KMS-11 (cell line): ENCODE measurements at regions not wholly inside any gene's neighbourhood (a gene's known extent, or its start where the extent isn't known, plus 50 kb on each side); places are given as distances from the start of the nearest gene placed in this dataset.

Experiments used
- H2AFZ ChIP-seq: fragments of 200-600 bp; sonication (generic); 2 replicates; pipeline ENCODE4 v1.6.1; 2016; ENCODE audit warnings: antibody characterized with exemption, mixed run types, low read depth
- H3K27ac ChIP-seq: fragments of 200-600 bp; sonication (generic); 2 replicates; pipeline ENCODE4 v1.6.1; 2016; ENCODE audit warnings: mild to moderate bottlenecking, mixed run types
- H3K27me3 ChIP-seq: fragments of 200-600 bp; sonication (generic); 2 replicates; pipeline ENCODE4 v1.6.1; 2017; ENCODE audit warnings: mild to moderate bottlenecking, low read depth, mixed run types, moderate library complexity; ENCODE audit not compliant: insufficient read depth
- H3K36me3 ChIP-seq: fragments of 200-600 bp; sonication (generic); 2 replicates; pipeline ENCODE4 v1.6.1; 2017; ENCODE audit warnings: mild to moderate bottlenecking, mixed run types; ENCODE audit not compliant: insufficient read depth
- H3K4me1 ChIP-seq: fragments of 200-600 bp; sonication (generic); 2 replicates; pipeline ENCODE4 v1.6.1; 2016; ENCODE audit warnings: mild to moderate bottlenecking, low read depth, mixed run types; ENCODE audit not compliant: poor library complexity, severe bottlenecking
- H3K4me2 ChIP-seq: fragments of 200-600 bp; sonication (generic); 2 replicates; pipeline ENCODE4 v1.7.0; 2016; ENCODE audit warnings: mild to moderate bottlenecking, mixed run types
- H3K4me3 ChIP-seq: fragments of 200-600 bp; sonication (generic); IDR thresholded peaks from 2 replicates; pipeline ENCODE4 v1.6.1; 2017; ENCODE audit warnings: low read depth, low read length, mixed read lengths; ENCODE audit not compliant: insufficient read depth
- H3K79me2 ChIP-seq: fragments of 200-600 bp; sonication (generic); 2 replicates; pipeline ENCODE4 v1.6.1; 2016; ENCODE audit warnings: low read depth, mixed run types; ENCODE audit not compliant: insufficient read depth
- H3K9ac ChIP-seq: fragments of 200-600 bp; sonication (generic); 2 replicates; pipeline ENCODE4 v1.6.1; 2016; ENCODE audit warnings: mild to moderate bottlenecking, mixed run types
- H4K20me1 ChIP-seq: fragments of 200-600 bp; sonication (generic); 2 replicates; pipeline ENCODE4 v1.6.1; 2016; ENCODE audit warnings: mild to moderate bottlenecking, mixed run types; ENCODE audit not compliant: insufficient read depth
- TF ChIP-seq, protein P1 (sequence below): fragments of 200-600 bp; sonication (generic); conservative IDR thresholded peaks from 2 replicates; pipeline ENCODE4 v1.6.1; 2017; ENCODE audit warnings: low read depth, mild to moderate bottlenecking, antibody characterized with exemption, low read length, moderate library complexity, mixed read lengths

DNA sequence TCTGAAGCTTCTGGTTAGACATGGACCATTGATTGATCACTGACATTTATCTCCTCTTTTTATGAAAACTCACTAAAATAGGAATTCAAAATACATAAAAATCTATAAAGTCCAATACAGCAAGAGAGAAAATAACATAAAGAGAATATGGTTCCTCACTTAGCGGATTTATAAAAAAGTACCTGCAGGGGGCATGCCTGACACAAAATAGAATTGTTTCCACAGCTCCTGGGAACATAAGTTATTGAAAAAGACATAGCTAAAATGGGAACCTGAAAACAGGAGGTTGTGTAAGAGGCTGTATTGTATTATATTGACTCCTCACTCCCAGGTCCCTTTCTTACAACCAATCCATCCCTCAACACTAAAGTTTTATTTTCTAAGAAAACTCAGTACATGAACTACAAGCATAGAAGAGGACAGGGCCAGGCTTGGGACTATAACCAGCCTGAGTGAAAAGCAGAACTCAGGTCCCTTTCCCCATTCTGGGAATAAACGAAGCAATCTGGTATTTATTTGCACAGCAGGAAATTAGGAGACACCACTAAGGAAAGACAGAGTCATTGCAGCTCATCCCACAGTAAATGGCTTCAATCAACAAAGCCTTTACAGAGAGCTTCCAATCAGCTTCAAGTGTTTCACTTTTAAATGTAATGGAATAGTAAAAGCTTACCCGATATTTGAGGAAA lies 121.1 kb upstream of the NDST4 start:
- Histone ChIP-seq H3K27ac (no peak overlapping the region), H3K4me1 (peaks cover 59% of the 10 kb centered on the region), H3K9ac (no peak overlapping the region)

DNA sequence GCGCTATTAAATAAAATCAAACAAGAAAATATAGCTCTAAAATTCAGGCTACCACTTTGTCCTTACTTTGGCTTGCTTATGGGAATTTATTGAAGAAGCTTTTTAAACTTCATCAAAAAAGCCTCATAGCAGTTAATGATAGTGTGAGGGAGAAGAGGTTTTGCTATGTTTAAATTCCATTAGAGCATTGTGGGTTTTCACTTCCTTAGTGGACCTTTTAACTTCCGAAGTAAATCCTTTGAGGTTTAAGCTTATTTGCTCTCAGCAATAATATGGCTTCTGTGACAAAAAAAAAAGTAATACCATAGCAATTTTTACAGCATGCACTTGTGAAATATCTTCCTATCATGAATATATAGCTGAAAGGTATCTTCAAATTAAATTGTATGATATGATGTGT lies 120.2 kb upstream of the NDST4 start:
- Histone ChIP-seq H3K27me3 (no peaks in the 10 kb centered on the region), H3K4me3 (no peak overlapping the region), H3K79me2 (no peaks in the 10 kb centered on the region), H2AFZ (no peak overlapping the region), H3K4me2 (peak overlapping the region; percentile 26; the same call in 1 of the 2 replicates), H3K27ac (no peak overlapping the region), H4K20me1 (no peaks in the 10 kb centered on the region), H3K36me3 (no peaks in the 10 kb centered on the region), H3K4me1 (peaks cover 69% of the 10 kb centered on the region), H3K9ac (no peak overlapping the region)
- TF ChIP-seq, protein P1, sequence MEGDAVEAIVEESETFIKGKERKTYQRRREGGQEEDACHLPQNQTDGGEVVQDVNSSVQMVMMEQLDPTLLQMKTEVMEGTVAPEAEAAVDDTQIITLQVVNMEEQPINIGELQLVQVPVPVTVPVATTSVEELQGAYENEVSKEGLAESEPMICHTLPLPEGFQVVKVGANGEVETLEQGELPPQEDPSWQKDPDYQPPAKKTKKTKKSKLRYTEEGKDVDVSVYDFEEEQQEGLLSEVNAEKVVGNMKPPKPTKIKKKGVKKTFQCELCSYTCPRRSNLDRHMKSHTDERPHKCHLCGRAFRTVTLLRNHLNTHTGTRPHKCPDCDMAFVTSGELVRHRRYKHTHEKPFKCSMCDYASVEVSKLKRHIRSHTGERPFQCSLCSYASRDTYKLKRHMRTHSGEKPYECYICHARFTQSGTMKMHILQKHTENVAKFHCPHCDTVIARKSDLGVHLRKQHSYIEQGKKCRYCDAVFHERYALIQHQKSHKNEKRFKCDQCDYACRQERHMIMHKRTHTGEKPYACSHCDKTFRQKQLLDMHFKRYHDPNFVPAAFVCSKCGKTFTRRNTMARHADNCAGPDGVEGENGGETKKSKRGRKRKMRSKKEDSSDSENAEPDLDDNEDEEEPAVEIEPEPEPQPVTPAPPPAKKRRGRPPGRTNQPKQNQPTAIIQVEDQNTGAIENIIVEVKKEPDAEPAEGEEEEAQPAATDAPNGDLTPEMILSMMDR = no peak

More for the DNA sequence above, 121.1 kb upstream of the NDST4 start:
- Histone ChIP-seq H4K20me1 (no peaks in the 10 kb centered on the region), H3K36me3 (no peaks in the 10 kb centered on the region), H3K27me3 (no peaks in the 10 kb centered on the region), H3K79me2 (no peaks in the 10 kb centered on the region), H3K4me2 (no peak overlapping the region), H2AFZ (no peak overlapping the region), H3K4me3 (no peak overlapping the region)
- TF ChIP-seq, protein P1 = peak; percentile 63

DNA sequence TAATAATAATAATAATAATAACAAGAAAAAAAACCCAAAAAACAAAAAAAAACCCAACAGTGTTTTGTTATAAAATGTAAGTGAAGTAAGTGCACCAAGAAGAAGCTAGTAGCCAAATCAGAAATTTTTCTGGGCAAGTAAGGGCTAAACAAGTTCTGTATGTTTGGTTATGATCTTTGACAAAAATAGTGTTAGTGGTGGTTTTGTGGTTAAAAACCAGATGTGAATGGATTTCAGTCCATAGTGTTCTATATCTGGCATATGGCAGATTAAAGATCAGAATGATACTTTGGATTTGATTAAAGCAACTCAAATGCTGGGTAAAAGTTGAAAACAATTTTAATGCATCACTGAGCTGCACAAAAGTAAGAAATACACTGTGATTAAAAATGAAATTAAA lies 116.5 kb upstream of the NDST4 start:
- TF ChIP-seq, protein P1 = no peak
- Histone ChIP-seq H3K27me3 (no peaks in the 10 kb centered on the region), H3K9ac (no peak overlapping the region; the same call in 1 of the 2 replicates), H3K4me2 (peak overlapping the region; percentile 72), H3K4me3 (no peak overlapping the region), H2AFZ (peak overlapping the region; percentile 45; the same call in 1 of the 2 replicates), H3K4me1 (peaks cover 70% of the 10 kb centered on the region), H3K36me3 (no peaks in the 10 kb centered on the region), H3K79me2 (no peaks in the 10 kb centered on the region), H4K20me1 (no peaks in the 10 kb centered on the region), H3K27ac (peak overlapping the region; percentile 52)

DNA sequence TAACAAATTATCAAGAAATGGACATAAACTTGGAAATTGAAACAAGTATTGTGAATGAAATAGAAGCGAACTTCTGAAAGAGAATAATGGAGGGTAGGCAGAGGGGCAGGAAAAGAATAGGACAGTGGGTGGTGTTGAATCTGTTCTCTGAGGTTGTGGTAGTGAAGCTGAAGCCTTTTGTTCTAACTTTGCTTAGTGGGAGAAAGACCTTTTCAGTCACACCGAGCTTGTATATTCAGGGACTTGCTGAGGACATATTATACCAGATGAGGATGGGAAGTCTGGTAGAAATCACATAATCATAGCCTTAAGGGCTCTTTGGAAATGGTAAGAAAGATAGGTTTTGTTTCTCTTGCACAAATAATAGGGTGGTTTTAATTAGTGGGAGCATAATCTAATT lies 115.4 kb upstream of the NDST4 start:
- TF ChIP-seq, protein P1 = no peak
- Histone ChIP-seq H3K79me2 (no peaks in the 10 kb centered on the region), H3K4me1 (peaks cover 60% of the 10 kb centered on the region), H2AFZ (peak overlapping the region; percentile 12; the same call in 1 of the 2 replicates), H3K4me2 (peak overlapping the region; percentile 72; the same call in 1 of the 2 replicates), H3K27me3 (no peaks in the 10 kb centered on the region), H3K4me3 (no peak overlapping the region), H3K9ac (no peak overlapping the region), H4K20me1 (no peaks in the 10 kb centered on the region), H3K36me3 (no peaks in the 10 kb centered on the region), H3K27ac (peak overlapping the region; percentile 25; the same call in 1 of the 2 replicates)
